ENCODE measurements at regions not wholly inside any gene's neighbourhood (a gene's known extent, or its start where the extent isn't known, plus 50 kb on each side); places are given as distances from the start of the nearest gene placed in this dataset.

- Histone ChIP-seq H3K36me3 (ENCODE audit: control insufficient read depth in 4 of 4, insufficient read depth in 3 of 4, low read depth in 1 of 4, low read length in 3 of 4) (no peaks in the 10 kb centered on the region), H3K4me3 (ENCODE audit: low read depth in 1 of 3, low read length in 3 of 3) (no peak overlapping the region), H3K9me3 (ENCODE audit: control insufficient read depth in 4 of 4, low read length in 3 of 4) (no peaks in the 10 kb centered on the region), H3K4me1 (ENCODE audit: control insufficient read depth in 4 of 4, insufficient read depth in 4 of 4, low read length in 3 of 4) (no peaks in the 10 kb centered on the region), H3K27ac (ENCODE audit: low read depth in 1 of 2, low read length in 2 of 2) (no peak overlapping the region), H3K27me3 (ENCODE audit: control insufficient read depth in 4 of 4, insufficient read depth in 4 of 4, low read length in 3 of 4) (no peaks in the 10 kb centered on the region), H3K9ac (ENCODE audit: low read depth in 1 of 2, low read length in 2 of 2) (no peak overlapping the region)
- TF ChIP-seq FOXA1 (IDR thresholded peaks at IDR 0.05) (no peak), HNF4G (IDR thresholded peaks at IDR 0.05) (no peak), FOXA2 (IDR thresholded peaks at IDR 0.05) (no peak), REST (IDR thresholded peaks at IDR 0.05) (no peak), CTCF (IDR thresholded peaks at IDR 0.05; ENCODE audit: low read depth, low read length, missing input control) (no peak), JUND (IDR thresholded peaks at IDR 0.05) (no peak), NR2F2 (IDR thresholded peaks at IDR 0.05) (no peak), RXRA (IDR thresholded peaks at IDR 0.05) (no peak), YY1 (IDR thresholded peaks at IDR 0.05) (no peak), SP1 (IDR thresholded peaks at IDR 0.05) (no peak), MAX (IDR thresholded peaks at IDR 0.05) (no peak), GABPA (IDR thresholded peaks at IDR 0.05 in 1 of 2, conservative IDR thresholded peaks at IDR 0.05 in 1 of 2) (no peak), RAD21 (IDR thresholded peaks at IDR 0.05) (no peak), EGR1 (IDR thresholded peaks at IDR 0.05; ENCODE audit: low read depth in 2 of 2) (no peak), TAF1 (conservative IDR thresholded peaks at IDR 0.05) (no peak), HNF4A (conservative IDR thresholded peaks at IDR 0.05) (no peak)
- TF ChIP-seq, protein P1, sequence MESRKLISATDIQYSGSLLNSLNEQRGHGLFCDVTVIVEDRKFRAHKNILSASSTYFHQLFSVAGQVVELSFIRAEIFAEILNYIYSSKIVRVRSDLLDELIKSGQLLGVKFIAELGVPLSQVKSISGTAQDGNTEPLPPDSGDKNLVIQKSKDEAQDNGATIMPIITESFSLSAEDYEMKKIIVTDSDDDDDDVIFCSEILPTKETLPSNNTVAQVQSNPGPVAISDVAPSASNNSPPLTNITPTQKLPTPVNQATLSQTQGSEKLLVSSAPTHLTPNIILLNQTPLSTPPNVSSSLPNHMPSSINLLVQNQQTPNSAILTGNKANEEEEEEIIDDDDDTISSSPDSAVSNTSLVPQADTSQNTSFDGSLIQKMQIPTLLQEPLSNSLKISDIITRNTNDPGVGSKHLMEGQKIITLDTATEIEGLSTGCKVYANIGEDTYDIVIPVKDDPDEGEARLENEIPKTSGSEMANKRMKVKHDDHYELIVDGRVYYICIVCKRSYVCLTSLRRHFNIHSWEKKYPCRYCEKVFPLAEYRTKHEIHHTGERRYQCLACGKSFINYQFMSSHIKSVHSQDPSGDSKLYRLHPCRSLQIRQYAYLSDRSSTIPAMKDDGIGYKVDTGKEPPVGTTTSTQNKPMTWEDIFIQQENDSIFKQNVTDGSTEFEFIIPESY (IDR thresholded peaks at IDR 0.05), result no peak
- TF ChIP-seq, protein P2, sequence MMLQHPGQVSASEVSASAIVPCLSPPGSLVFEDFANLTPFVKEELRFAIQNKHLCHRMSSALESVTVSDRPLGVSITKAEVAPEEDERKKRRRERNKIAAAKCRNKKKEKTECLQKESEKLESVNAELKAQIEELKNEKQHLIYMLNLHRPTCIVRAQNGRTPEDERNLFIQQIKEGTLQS (IDR thresholded peaks at IDR 0.05), result no peak
- DNase-seq (ENCODE audit: low spot score), result no peak
- WGBS, result 74% methylated on average over 3 of the region's 3 CpGs
Measured at GRCh38 chr7:16357921-16358320, 63.4 kb downstream of the CRPPA start.

Measured in liver (tissue), 8 donors.